ENCODE measurements at regions not wholly inside any gene's neighbourhood (a gene's known extent, or its start where the extent isn't known, plus 50 kb on each side); places are given as distances from the start of the nearest gene placed in this dataset.
"Not testable (repeated sequence)": the region's sequence is repeated elsewhere in the genome, so short reads cannot be mapped to it uniquely, and the experiment has no call there.

DNA sequence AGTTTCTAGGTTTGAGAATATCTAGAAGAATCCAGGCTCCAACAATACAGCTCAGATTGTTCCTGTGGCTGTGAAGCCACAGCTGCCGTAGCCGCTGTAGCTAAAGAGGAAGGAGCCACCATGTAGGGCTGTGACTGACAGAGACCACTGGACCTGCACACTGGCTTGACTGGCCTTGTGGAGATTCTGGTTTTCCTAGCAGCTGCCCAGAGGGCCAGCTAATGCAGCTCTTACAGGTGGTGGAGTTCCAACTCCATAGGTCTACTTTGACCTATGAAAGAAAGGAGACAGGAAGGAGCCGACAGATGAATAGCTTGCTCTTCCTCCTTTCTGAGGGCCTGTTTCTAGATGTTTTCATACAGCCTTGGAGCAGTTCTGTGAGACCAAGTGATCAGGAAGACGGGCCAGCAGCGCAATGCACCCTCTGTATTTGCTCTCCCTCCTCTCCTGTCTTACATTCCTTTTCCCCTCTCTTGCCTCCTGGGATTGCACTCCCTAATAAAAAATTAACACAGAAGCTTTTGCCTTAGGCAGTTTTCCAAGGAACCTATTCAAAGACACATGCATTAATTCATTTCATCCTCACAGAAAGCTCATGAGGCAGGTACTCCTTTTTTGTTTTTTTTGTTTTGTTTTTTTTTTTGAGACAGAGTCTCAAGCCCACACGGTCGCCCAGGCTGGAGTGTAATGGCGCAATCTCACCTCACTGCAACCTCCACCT lies 51.8 kb upstream of the MYB start:
- no peak for DNase-seq (ENCODE audit: low read depth in 2 of 2)

DNA sequence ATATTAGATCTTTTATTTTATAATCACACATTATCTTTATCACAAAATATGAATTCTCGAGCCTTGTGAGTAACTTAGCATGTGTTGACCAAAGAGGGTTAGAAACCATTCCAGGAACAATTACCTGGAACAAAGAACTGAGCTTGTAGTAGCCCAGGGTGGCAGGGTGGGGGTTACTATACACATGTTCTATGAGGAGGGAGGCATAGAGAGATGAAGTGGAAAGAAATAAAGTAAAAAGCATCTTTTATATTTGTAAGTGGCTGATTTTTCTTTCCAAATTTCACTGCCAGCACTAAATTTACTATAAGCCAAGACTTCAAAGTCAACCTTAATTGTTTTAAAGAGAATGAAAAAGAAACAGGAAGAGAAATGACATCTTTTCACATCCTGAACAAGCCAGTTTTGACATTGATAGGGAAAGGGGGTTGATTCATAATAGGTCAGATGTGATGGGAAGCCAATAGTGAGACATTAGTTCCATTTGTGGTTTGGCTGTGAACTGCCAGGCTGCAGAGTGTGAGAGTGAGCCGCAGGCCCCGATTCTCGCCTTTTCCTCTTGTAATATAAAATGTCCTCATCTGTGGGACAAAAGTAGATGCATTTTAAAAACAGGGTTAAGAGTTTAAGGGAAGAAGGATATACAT lies 52.7 kb upstream of the MYB start:
- peak; percentile 26 to 72 for DNase-seq (ENCODE audit: low read depth in 2 of 2)

DNA sequence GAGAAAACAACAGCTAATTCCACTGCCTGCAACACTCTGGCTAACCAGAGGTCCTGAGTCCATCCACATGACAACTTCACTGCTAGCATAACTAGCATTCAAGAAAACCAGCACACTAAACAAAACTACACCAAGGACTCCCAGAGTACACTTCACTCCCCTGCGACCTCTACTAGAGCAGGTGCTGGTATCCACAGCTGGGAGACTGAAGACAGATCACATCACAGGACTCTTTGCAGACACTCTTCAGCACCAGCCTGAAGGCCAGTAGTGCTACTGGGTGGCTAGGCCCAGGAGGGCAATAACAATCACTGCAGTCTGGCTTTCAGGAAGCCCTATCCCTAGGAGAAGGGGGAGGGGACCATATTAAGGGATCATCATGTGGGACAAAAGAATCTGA lies 54.4 kb upstream of the MYB start:
- DNase-seq (ENCODE audit: low read depth in 2 of 2), result no peak

DNA sequence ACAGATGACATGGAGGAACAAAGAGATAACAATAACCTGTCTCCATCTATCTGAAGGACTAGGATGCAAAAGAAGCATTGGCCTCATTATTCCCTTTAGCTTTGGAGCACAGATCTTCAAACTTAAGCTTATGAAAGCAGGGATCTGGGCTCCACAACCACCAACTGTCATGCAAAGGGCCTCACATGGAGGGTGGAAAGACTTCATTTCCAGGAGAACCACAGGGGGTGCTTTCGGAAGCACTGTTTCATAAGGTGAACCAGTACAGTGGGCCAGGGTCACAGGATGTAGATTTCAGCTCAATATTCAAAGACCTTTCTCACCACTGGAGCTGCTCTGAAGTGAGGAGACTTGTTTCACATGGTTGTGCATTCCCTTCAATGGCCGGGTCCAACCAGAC lies 55.1 kb upstream of the MYB start:
- no peak for DNase-seq (ENCODE audit: low read depth in 2 of 2)

- no peak for DNase-seq (ENCODE audit: low read depth in 2 of 2)
Measured at GRCh38 chr6:135121434-135121833, 59.7 kb upstream of the MYB start.

GRCh38 chr6:135118134-135118730 lies 62.9 kb upstream of the MYB start:
- no peak for DNase-seq (ENCODE audit: low read depth in 2 of 2)

DNA sequence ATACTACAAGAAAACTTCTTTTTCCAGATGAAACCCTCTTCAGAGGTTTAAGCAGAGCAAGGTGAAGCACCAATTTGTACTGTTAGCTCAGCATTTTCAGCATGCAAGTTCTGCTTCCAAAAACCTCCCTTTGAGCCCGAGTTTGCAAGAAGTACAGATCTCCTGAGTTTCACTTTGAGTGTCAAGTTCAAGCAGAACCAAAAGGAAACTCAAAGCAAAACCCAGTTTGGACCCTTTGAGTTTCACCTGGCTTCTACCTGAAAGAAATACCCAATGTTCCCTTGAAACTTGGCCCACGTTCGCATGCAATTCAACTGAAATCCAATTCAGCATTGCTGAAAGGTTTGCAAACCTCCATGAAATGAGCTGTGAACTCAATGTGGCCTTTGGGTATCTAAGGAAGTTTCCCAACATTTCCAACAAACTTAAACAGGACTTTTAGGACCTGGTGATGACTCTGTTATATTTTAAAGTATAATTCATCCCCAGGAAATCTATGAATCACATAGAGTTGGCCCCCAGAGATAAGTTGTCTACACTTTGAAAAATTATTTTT lies 62.9 kb upstream of the HBS1L start:
- no peak for DNase-seq (ENCODE audit: low read depth in 2 of 2)

DNA sequence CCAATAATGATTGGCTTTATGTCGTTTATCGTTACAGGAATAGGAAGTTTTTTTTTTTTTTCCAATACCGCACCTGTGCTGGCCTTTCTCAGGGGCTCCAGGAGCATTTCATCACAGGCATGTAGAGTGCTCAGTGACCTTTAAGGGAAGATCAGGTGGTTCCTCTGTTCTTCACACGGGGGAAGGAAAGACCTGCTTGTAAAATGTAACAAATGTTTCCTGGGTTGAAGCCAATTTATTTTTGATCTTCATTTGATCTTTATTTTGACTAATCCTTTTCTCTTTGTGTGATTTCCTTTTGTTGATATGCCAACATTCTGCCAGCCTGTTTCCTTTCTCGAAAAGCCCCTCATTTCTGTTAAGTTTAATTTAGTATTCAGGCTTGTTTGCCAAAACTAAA lies 61.9 kb upstream of the HBS1L start:
- peak in 1 of 2 donors; percentile 18 for DNase-seq (ENCODE audit: low read depth in 2 of 2)

DNA sequence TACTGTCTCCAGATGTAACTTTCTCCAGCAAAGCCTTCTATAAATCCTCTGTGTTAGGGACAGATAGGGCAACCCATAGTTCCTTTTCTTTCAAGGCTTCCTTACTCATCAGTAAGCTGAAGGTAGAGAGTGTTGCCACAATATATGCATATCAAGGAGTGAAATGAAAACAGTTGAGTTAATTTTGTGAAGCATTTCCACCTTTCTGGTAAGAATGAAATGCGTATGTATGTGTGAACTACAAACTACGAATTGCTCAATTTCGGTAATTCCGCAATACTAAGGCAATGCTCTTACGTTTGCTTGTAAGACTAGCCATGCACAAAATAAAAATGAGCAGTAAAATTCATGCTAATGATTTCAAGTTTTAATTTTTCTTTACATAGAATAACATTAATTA lies 61.2 kb upstream of the HBS1L start:
- no peak for DNase-seq (ENCODE audit: low read depth in 2 of 2)

DNA sequence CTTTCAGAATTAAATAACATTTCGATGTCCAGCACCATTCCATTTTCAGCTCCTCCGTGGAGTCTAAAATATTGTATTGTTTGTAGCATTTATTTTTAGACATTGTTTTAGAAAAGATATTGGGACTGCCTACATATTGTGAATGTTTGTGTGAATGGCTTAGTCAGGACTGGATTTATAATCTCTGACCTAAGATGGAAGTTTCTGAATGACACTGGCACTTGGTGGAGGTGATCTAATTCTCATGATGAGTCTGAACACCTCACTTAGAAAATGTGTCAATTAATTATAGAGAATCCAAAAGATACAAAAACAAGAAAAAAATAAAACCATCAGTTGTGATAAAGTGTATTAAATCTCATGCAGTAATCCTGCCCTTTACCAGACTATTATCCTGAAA lies 60.8 kb upstream of the HBS1L start:
- no peak for DNase-seq (ENCODE audit: low read depth in 2 of 2)

- DNase-seq (ENCODE audit: low read depth in 2 of 2), result no peak
Measured at GRCh38 chr6:135114355-135115145, 59.9 kb upstream of the HBS1L start.

DNA sequence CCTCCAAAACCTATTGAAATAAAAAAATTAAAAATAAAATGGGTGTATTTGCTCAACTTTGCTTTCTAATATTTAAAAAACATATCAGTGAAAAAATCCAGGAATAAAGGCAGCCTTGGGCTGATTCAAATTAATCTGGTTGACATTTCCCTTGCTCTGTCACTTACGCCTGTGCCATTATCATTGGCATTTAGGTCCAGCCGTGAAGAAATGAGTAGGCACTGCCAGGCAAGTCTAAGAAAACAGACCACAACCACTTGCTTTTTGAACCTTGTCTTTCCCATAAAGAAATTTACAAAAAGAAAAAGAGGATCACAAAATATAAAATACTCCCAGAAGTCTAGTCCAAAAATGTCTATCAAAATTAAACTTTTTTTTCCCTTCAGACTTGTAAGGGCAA lies 59.2 kb upstream of the HBS1L start:
- no peak for DNase-seq (ENCODE audit: low read depth in 2 of 2)

DNA sequence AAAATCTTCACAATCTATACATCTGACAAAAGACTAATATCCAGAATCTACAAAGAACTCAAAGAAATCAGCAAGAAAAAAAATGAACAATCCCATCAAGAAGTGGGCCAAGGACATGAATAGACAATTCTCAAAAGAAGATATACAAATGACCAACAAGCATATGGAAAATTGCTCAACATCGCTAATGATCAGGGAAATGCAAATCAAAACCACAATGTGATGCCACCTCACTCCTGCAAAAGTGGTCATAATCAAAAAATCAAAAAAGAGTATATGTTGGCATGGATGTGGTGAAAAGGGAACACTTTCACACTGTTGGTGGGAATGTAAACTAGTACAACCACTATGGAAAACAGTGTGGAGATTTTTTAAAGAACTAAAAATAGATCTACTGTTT lies 58.3 kb upstream of the HBS1L start:
- not testable (repeated sequence) for DNase-seq (ENCODE audit: low read depth in 2 of 2)

DNA sequence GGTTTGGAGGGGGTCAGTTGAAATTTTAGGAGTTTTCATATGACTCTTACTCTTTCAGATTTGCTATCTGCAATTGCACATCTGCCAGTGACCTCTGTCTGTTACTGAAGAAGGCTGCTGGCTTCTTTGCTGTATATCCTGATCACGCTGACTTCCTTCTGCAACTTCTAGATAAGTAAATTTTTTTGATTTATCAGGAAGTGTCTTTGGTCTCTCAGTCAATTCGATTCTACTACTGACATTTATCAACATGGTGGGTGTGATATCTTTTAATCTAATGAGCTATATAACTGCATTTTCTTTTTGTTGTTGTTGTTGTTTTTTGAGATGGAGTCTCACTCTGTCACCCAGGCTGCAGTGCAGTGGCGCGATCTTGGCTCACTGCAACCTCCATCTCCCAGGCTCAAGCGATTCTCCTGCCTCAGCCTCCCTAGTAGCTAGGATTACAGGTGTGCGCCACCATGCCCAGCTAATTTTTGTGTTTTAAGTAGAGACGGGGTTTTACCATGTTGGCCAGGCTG lies 55.7 kb upstream of the HBS1L start:
- DNase-seq (ENCODE audit: low read depth in 2 of 2), result not testable (repeated sequence)

DNA sequence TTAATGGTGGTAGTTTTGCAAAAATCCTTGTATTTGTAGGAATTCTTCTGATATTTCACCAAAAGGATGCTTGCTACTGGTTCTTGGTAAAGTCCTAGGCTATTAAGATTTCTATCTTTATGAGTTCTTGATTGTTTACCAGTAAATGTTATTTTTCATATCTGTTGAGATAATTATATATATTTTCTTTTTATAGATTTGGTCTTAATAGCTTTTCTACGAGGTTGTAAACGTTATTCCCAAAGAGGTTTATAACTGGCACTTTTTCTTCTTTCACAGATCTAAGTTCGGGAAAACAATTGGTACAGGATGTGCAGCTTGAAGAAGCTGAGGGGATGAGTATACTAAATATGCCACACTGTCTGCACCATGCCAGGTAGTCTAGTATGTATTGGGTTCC lies 55.1 kb upstream of the HBS1L start:
- DNase-seq (ENCODE audit: low read depth in 2 of 2), result no peak

DNA sequence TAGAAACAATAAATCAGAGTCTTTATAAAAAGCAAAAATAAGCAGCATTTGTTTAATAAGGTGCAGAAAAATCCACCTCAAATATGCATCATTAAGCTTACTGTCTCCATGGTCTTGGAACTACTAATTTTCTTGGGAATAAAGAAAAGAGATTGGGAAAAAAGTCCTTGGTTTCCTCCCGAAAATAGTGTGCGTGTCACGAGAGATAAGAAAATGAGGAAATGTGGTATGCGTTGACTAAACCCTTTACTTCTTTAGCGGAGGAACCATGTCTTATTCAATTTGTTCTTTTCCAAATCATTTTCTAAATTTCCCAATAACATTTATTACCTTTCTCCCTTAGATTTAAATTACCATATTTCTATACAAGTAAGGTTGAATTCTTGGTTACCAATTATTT lies 54.1 kb upstream of the HBS1L start:
- DNase-seq (ENCODE audit: low read depth in 2 of 2), result no peak

DNA sequence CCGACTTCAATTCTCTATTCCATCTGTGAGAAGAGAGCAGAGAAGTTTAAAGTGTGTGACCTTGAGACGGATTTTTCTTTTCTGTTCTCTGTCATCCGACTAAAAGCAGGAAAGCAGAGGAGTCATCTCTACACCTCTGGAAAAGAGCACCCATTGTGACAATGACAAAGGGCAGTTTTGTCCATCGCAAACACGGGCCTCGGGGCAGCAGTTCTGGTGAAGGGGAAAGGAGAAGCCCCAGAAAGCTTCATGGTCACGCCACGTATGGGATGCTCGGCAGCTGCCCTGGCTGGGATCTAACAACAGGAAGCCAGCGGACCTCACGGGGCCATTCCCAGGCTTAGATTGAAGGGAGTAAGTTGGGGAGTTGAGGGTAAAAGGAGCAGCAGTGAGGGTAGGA lies 52.0 kb upstream of the HBS1L start:
- no peak for DNase-seq (ENCODE audit: low read depth in 2 of 2)

GRCh38 chr6:135105710-135106109 lies 51.1 kb upstream of the HBS1L start:
- DNase-seq (ENCODE audit: low read depth in 2 of 2), result no peak

GRCh38 chr6:135105299-135105698 lies 50.7 kb upstream of the HBS1L start:
- DNase-seq (ENCODE audit: low read depth in 2 of 2), result no peak
